HG02588 (cell line): ENCODE measurements at regions not wholly inside any gene's neighbourhood (a gene's known extent, or its start where the extent isn't known, plus 50 kb on each side); places are given as distances from the start of the nearest gene placed in this dataset.
"Not testable (repeated sequence)": the region's sequence is repeated elsewhere in the genome, so short reads cannot be mapped to it uniquely, and the experiment has no call there.

Experiments
- ATAC-seq: cut with Tn5 transposase; IDR thresholded peaks from one replicate; pipeline ENCODE4 v1.9.1; 2021; ENCODE audit warnings: mild to moderate bottlenecking, moderate library complexity; ENCODE audit not compliant: unreplicated experiment

DNA sequence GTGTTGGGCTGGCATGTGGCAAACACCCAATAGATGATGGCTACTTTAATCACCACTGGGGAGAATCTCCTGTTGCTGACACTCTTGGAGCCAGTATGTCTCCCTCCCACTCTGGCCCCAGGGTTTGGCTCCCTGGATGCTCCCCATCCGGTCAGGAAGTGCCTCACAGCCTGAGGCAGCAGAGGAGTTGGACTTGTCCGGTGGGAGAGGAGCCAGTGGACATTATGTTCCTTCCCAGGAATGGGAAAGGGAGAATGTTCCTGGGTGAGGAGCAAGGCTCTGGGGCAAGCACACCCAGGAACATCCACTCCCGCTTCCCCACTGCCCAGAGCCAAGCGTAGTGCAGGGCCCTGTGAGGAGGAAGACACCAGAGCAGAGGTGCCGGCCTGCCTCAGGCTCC lies 84.6 kb upstream of the NAV2 start:
- no peak for ATAC-seq

DNA sequence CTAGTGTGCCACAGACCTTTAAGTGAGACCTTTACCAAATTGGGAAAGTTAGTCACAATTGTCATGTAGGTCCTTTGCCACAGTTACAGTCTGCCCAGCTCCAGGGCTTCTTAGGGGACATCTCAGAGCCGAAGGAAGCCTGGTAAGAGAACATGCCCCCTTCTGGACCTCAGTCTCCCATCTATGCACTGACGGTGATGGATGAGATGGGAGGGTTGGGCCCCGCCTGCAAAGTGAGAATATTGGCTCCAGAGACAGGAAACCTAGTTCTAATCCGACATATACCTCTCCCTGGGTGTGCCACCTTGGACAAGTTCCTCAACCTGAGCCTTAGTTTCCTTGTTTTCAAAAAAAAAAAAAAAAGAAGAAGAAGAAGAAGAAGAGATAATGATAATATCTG lies 85.1 kb upstream of the NAV2 start:
- no peak for ATAC-seq

DNA sequence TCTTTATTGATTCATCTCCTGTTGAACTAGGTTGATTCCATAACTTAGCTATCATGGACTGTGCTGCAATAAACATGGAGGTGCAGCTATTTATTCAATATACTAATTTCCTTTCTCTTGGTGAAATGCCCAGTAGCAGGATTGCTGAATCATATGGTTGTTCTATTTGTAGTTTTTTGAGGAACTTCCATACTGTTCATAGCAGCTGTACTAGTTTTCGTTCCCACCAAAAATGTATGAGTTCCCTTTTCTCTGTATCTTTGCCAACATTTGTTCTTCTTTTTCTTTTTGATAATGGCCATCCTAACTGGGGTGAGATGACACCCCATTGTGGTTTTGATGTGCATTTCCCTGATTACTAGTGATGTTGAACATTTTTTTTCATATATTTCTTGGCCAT lies 87.2 kb upstream of the NAV2 start:
- ATAC-seq: no peak

DNA sequence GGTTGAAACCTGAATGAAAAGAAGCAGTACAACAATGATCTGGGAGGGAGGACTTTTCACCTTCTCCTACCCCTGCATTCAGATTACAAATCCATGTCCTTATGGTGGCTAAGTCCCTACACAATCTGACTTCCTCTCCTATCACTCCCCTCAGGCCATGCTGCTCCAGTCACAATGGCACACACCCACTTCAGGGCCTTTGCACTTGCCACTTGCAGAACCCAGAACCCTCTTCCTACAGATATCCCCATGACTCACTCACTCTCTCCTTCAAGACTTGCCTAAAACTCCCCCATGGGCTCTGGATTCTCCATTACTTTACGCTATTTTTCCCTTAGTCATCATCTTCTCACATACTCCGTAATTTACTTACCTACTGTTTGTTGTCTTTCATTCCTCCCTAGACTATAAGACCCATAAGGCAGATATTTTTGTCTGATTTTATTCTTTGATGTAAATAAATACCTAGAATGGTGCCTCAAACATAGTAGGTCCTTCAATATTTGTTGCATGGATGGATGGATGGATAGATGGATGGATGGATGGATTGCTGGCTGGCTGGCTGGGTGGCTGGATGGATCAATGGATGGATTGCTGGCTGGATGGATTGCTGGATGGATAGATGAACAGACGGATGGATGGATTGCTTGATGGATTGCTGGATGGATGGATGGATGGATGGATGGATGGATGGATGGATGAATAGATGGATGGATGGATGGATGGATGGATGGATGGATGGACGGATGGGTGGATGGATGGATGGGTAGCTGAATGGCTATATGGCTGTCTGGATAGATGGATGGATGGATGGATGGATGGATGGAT lies 94.7 kb upstream of the NAV2 start:
- ATAC-seq: no peak

DNA sequence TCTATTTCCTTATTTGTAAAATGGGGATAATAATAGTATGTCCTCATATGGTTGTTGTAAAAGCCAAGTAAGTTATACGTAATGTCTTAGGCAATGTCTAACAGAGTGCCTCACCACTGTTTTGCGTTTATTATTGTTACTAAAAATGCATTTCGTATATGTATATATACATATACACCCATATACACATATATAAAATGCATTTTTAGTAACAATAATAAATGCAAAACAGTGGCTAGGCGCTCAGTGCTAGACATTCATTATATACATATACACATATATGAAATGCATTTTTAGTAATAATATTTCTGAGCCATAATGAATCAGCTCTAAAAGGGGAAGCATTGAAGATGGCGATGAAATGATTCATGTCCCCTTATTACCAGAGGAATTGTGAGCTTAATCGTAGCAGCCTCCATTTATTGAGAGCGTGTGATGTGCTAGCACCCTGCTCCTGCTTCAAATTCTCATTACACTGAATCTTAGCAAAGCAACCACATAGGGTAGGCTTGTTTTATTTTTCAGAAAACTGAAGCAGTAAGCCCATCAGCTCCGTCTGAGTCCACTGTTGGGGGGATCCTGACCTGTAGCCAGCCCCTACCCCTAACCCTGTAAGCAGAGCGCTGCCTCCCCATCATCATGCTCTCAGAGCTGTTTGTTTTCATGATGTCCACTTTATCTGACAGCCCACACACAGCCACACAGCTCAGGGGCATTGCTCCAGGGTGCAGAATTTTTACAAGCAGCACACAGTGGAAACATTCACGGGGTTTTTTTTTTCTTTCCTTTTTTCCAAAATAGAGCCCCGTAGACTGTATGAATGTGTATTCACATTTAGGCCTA lies 97.1 kb upstream of the NAV2 start:
- no peak for ATAC-seq

DNA sequence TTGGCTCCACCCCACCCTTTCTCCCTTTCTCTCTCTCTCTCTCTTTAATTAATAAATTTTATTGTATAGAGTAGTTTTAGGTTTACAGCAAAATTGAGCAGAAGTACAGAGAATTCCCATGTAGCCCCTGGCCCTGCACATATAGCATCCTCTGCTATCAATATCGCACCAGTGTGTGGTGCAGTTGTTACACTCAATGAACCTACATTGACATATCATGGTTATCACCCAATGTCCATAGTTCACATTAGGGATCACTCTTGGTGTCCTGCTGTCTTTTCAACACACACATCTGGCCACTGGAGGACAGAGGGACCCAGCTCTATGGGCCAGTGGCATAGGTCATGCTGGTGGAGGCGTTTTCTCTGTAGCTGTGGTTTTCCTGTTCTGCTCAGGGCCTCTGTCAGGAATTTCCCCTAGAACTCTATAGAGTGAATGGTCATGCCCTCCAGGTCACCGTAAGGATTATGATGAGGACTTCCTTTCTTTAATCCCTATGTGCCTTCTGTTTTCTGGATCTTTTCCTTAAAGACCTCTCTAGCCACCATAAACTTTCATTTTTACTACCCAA lies 98.2 kb upstream of the NAV2 start:
- no peak for ATAC-seq

DNA sequence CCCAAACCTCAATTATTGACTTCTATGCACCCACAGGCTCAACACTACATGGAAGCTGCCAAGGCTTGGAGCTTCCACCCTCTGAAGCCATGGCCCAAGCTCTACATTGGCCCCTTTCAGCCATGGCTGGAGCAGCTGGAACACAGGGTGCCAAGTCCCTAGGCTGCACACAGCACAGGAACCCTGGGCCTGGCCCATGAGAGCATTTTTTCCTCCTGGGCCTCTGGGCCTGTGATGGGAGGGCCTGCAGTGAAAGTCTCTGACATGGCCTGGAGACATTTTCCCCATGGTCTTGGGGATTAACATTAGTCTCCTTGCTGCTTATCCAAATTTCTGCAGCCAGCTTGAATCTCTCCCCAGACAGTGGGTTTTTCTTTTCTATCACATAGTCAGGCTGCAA lies 100.6 kb upstream of the NAV2 start:
- ATAC-seq: not testable (repeated sequence)

DNA sequence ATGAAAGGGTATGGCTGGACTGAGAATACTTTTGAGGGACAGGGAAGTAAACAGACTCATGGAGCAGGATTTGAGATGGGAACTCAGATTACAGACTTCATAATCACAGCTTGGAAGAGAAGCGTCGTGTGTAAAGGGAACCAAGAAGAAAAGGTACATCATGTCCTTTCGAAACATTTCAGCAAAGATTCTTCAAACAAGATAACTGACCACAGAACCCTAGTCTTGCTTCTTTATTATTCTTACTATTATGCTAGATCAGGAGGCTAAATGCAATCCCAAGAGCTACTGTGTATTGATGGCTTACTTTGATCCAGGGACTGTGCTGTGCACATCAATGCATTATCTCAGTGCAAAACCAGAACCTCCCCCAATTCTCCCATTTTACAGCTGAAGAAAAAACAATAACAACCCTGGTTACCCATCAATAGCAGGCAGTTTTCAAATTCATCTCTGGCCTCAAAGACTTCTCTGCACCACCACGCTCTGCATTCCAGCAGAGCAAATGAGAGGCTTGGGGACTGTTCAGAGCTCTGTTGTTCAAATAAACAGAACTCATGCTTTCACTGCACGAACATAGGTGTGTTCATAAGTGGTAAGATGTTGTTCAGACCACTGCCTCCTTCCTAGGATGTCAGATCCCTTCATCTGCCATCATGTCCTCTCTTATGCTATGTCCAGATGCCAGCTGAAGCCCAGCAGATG lies 104.8 kb upstream of the NAV2 start:
- ATAC-seq: no peak

DNA sequence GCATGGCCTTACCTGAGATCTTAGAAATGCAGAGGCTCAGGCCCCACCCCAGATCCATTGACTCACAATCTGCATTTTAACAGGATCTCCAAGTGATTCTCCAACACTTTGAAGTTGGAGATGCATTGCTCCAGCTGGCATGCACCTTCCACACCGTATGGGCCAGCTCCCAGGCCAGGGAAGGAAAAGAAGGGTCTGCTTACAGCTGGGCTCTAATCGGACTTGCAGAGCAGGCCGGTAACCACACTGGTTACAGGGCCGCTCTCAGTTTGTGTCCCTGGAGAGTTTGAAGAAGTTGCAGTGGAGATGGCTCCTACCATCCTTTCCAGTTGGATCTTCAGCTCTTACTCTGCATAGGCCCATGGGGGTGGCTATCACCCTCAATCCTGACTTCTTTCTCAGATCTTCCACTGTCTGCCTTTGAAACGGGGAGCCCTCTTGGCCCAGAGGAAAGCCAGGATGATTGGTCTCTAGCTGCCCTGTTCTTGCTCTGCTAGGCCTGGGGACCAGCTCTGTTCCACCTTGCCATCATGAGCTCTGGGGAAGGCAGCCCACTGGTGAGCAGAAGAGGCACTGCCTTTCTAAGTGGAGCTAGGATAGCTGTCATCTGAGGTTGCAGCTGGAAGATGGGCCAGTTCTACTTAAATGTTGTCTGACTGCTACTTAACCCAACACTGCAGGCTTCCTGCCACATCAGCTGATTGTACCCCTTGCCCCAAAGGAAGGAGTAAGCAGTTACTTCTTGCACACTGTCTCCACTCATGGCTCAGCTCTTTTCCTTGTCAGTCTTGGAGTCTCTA lies 105.6 kb upstream of the NAV2 start:
- no peak for ATAC-seq

DNA sequence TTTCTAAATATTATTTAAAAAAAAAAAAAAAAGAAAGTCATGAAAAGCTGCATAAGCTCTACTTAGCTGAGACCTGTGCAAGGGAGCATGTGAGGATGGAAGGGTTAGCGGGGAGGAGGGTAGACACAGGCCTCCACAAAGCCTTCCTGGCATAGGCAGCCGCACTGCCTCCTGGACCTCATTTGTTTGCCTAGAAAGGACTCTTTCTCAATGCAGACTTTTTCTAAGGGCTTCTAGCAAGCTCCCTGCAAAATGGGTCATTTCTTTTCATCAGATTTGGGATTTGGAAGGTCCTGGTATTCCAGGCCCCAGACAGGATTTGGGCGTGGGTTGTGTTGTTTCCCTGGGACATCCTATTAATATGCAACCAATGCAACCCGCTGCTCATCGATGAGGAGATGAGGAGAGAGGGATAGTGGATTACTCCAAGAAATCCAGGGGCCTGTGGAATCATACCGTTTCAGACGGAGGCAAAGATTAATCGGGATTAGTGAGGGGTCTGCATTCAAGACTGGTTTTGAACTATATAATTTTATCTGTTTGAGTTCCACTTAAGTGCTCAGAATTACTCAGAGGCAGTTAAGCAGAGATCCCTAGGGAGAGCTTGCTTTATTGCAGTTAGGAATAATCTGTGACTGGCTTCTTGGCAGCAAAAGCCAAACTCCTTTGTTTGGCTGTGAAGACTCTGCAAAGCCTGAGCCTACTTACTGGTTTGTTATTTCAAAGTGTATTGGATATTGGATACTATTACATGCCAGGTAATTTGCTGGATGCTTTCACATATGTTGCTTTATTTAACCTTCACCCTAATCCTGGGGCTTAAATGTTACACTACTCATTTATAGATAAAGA lies 106.9 kb upstream of the NAV2 start:
- ATAC-seq: no peak

DNA sequence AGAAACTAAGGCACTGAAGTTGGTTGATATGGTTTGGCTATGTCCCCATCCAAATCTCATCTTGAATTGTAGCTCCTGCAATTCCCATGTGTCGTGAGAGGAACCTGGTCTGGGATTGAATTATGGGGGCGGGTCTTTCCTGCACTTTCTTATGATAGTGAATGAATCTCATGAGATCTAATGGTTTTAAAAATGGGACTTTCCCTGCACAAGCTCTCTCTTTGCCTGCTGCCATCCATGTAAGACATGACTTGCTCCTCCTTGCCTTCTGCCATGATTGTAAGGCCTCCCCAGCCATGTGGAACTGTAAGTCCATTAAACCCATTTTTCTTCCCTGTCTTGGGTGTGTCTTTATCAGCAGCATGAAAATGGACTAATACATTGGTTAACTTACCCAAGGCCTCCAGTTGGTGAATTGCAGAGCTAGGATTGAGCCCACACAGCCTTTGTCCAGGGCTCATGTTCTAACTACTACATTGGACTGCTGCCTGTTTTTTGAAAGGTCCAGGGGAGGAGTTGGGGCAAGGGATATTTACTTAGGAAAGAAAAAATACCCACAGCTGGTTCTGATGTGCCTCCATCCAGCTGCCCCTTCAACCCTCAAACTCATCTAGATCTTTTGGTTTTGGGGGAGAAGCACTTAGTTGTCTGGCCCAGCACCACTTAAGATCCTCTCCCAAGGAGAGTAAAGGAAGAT lies 107.8 kb upstream of the NAV2 start:
- no peak for ATAC-seq

DNA sequence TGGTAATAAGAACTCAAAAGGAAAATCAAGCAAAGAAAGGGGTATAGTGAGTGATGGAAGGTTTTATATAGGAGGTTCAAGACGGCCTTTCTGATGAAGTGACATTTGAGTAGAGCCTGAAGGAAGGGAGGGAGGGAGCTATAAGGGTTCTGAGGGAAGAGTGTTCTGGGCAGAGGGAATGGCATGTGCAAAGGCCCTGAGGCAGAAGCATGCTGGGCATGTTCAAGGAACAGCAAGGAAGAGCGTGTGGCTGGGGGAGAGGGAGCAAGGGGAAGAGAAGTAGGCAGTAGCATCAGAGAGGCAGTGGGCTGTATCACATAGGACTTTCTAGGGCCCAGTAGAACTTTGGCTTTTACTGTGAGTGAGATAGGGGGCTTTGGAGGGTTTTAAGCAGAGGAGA lies 108.9 kb upstream of the NAV2 start:
- no peak for ATAC-seq

DNA sequence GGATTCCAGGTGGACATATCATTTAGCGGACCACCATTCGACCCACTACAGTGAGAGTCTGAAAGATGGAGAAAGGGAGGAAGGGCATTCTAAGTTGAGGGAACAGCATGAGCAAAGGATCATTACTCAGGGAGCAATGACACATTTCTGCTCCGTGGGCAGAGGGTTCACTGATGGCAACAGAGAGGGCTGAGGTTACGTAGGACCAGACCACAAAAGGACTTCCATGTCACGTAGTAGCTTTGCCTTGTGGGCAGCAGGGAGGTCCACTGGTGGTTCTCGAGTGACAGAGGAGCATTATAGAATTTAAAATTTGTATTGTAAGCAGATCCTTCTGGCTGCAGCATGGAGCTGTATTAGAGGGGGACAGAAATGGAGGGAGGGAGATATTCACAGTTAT lies 109.7 kb upstream of the NAV2 start:
- no peak for ATAC-seq

DNA sequence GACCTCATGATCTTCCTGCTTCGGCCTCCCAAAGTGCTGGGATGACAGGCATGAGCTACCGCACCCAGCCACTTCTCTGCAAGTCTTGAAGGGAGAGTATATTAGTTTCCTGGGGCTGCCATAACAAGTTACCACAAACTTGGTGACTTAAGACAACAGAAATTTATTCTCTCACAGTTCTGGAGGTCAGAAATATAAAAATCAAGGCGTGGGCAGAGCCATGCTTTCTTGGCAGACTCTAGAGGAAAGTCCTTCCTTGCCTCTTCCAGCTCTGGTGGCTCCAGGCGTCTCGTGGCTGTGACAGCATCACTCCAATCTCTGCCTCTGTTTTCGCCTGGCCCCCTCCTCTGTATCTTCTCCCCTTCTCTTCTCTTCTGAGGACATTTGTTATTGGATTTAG lies 110.2 kb upstream of the NAV2 start:
- no peak for ATAC-seq

DNA sequence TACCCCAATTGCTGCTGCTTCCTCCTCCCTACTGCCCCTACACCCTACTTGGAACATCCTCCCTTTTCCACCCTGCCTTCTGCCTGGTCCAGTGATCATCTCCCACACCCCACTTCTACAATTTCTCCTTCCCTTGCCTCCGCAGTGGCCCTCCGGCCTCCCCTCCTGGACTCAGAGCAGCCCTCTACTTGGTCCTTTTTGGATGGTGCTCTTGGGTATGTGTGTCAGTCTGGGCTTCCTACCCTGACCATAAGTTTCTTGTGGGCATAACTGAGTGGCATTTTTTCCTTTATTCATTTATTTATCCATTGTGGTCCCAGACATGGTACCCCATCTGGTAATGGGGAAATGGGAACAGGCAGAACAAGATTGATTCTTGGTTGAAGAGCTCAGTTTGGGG lies 111.4 kb upstream of the NAV2 start:
- no peak for ATAC-seq

DNA sequence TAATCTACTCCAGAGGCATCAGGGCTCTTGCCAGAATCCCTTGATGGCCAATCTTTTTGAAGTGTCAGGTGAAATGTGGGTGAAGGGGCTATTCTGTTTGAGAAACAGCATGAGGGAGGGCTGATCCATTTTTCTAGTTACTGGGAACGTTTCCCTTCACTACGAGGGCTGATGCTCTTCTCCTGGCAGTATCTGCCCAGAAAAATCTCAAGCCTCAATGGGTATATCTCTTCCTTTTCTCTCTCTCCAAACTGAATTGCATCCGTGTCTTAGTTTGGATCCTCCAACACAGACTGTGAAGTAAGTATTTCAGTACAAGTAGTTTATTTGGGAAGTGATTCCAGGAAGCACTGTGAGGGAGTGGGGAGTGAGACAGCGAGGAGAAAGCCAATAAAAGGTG lies 113.0 kb upstream of the NAV2 start:
- ATAC-seq: no peak

DNA sequence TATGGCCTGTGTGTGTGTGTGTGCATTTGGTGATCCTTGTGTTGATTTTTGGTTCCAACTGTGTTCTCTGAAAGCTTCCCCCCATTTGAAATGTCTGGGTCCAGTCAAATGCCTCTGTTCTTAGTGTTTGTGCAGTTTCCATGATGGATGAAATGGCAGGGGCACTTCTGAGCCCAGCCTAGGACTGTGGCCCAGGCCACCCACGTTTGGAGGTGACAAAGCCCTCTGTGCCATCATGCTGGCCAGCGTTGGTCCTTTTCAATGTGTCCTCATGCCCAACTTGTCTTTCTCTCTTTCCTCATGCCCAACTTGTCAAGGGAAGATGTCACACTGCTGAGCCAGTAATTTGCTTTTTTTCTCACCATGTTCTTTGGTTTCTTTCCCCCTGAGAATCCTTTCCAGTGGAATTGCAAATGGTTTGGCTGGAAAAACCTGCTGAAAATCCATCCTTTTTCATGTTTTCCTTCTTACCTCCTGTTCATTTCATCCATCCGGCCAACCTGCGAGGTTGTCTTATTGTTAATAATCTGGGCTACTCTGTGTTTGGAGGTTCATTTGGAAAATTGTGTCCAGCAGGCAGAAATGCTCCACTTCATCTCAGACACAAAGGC lies 113.7 kb upstream of the NAV2 start:
- ATAC-seq: no peak

DNA sequence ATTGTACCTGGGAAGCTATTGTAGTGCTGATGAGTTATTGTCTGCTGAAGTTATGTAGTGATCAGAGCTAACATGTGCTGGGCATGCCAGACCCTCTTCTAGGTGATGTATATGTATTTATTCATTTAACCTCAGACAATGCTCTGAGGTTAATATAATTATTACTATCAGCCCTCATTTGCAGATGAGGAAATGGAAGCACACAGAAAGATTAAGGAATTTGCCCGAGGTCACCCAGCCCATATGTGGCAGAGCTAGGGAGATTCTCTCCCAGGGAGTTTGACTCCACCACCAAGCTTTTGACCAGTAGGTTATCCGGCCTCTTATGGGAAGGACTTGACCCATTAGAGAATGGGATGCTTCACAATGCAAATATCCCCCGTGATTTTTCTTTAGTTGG lies 114.2 kb upstream of the NAV2 start:
- ATAC-seq: no peak

DNA sequence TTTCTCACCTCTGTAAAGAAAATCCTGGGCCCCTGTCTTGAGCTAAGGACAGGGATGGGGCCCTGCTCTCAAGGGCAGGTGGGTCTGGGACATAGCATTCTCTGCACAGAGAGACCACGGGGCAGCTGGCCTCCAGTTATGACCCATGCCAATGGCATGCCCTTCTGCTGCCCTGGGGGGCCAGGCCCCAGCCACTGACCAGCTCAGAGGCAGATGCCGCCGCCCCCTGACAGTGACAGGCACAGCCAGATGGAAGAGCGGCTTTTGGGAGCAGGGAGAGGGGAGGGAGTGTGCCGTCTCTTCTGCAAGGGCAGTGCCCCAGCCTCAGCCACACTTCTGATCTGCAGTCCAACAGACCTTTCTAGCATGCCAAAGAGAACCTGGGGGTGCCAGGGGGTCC lies 114.8 kb upstream of the NAV2 start:
- no peak for ATAC-seq
